HCT116 (cell line): ENCODE measurements at regions not wholly inside any gene's neighbourhood (a gene's known extent, or its start where the extent isn't known, plus 50 kb on each side); places are given as distances from the start of the nearest gene placed in this dataset.

Source experiments
- ATAC-seq: fragments of 200-7000 bp; cut with Tn5 transposase; 2 replicates; pipeline ENCODE4 v1.9.1; 2020; ENCODE audit warnings: mild to moderate bottlenecking, moderate library complexity
- BruUV-seq: library from RNA; stranded (reverse); fragments of 400-500 nt; replicated peaks from 2 replicates; lab custom pipeline; 2021; lab: Mats Ljungman, UMichigan
- CTCF ChIA-PET: fragments of 300-600 bp; sonication (Branson Sonifier 250); formaldehyde crosslinking; loops from one replicate; lab custom pipeline; 2021; ENCODE audit warnings: antibody characterized with exemption; lab: Charles Lee
- POLR2A ChIA-PET: fragments of 300-600, 350-600 bp; sonication (Branson Sonifier 250); formaldehyde crosslinking; loops from one replicate; lab custom pipeline; 2021; ENCODE audit warnings: antibody characterized with exemption; lab: Charles Lee
- RAD21 ChIA-PET, 2 experiments: fragments of 300-600 bp; sonication (Branson Sonifier 250); formaldehyde crosslinking; loops; one replicate each; lab custom pipeline; 2023; ENCODE audit warnings: low total read pairs in 2 of 2; ENCODE audit not compliant: uncharacterized antibody in 2 of 2, unreplicated experiment in 2 of 2, low non-redundant PET in 1 of 2; lab: Charles Lee
- DNase-seq: peaks from one replicate; pipeline ENCODE4 v3.0.0-alpha.2; 2010; ENCODE audit warnings: low read depth, low spot score
- H2AFZ ChIP-seq: fragments of 200-600 bp; shearing (Covaris generic), sonication (generic); 2 replicates; pipeline ENCODE4 v1.6.1; 2017; ENCODE audit warnings: low read depth, mixed run types, mixed read lengths, antibody characterized with exemption, low read length; ENCODE audit not compliant: poor library complexity, severe bottlenecking
- H3K27ac ChIP-seq: 2 replicates; pipeline ENCODE4 v1.5.1; 2012; ENCODE audit warnings: low read depth, low read length
- H3K27me3 ChIP-seq: fragments of 200-600 bp; sonication (generic); 2 replicates; pipeline ENCODE4 v1.6.1; 2016; ENCODE audit warnings: mixed run types, low read length, mixed read lengths; ENCODE audit not compliant: insufficient read depth
- H3K36me3 ChIP-seq, 2 experiments: fragments of 200-500 bp in 1 of 2; fragments of 200-600 bp in 1 of 2; sonication (Bioruptor generic) in 1 of 2; sonication (generic) in 1 of 2; 2 replicates each; pipeline versions ENCODE4 v1.5.1 to v1.6.1; 2014 to 2016; ENCODE audit warnings: low read length in 2 of 2, inconsistent platforms in 1 of 2, mixed read lengths in 1 of 2, mixed run types in 1 of 2; ENCODE audit not compliant: insufficient read depth in 2 of 2, control insufficient read depth in 1 of 2
- H3K4me1 ChIP-seq, 2 experiments: fragments of 200-600 bp in 1 of 2; sonication (generic) in 1 of 2; 2 replicates each; pipeline versions ENCODE4 v1.5.1 to v1.6.1; 2012 to 2017; ENCODE audit warnings: low read length in 2 of 2, inconsistent platforms in 1 of 2, mild to moderate bottlenecking in 1 of 2, mixed read lengths in 1 of 2, mixed run types in 1 of 2, moderate library complexity in 1 of 2; ENCODE audit not compliant: insufficient read depth in 2 of 2, control insufficient read depth in 1 of 2
- H3K4me2 ChIP-seq: fragments of 200-600 bp; sonication (generic); 2 replicates; pipeline ENCODE4 v1.6.1; 2017; ENCODE audit warnings: mixed run types, low read length, mixed read lengths
- H3K4me3 ChIP-seq, 2 experiments: fragments of 200-600 bp in 1 of 2; sonication (generic) in 1 of 2; replicated peaks in 1 of 2; 2 replicates each; pipeline ENCODE4 v1.5.1; 2011 to 2016; ENCODE audit warnings: low read length in 2 of 2, control low read depth in 1 of 2, low read depth in 1 of 2, mild to moderate bottlenecking in 1 of 2, mixed read lengths in 1 of 2, mixed run types in 1 of 2
- H3K79me2 ChIP-seq: fragments of 200-600 bp; sonication (generic); 2 replicates; pipeline ENCODE4 v1.6.1; 2017; ENCODE audit warnings: mild to moderate bottlenecking, mixed run types, low read length, moderate library complexity, mixed read lengths; ENCODE audit not compliant: insufficient read depth
- H3K9ac ChIP-seq: fragments of 200-600 bp; sonication (generic); 2 replicates; pipeline ENCODE4 v1.6.1; 2016; ENCODE audit warnings: low read length, mixed read lengths
- H3K9me2 ChIP-seq: fragments of 200-600 bp; sonication (generic), shearing (Covaris generic); 2 replicates; pipeline ENCODE4 v1.6.1; 2017; ENCODE audit warnings: mixed run types, mild to moderate bottlenecking, moderate library complexity; ENCODE audit not compliant: insufficient read depth
- H3K9me3 ChIP-seq, 2 experiments: fragments of 200-500 bp in 1 of 2; fragments of 200-600 bp in 1 of 2; sonication (Bioruptor generic) in 1 of 2; sonication (generic) in 1 of 2; 2 replicates each; pipeline ENCODE4 v1.6.1; 2014 to 2017; ENCODE audit warnings: low read length in 2 of 2, mixed read lengths in 2 of 2, inconsistent platforms in 1 of 2, low read depth in 1 of 2, mild to moderate bottlenecking in 1 of 2, mixed run types in 1 of 2, moderate library complexity in 1 of 2; ENCODE audit not compliant: control insufficient read depth in 1 of 2, insufficient read depth in 1 of 2
- H4K20me1 ChIP-seq: fragments of 200-600 bp; sonication (generic), shearing (Covaris generic); 2 replicates; pipeline ENCODE4 v1.6.1; 2017; ENCODE audit warnings: mixed run types, mild to moderate bottlenecking, moderate library complexity; ENCODE audit not compliant: insufficient read depth
- CBX3 ChIP-seq: IDR thresholded peaks from 2 replicates; pipeline ENCODE4 v1.6.1; 2012; ENCODE audit warnings: low read depth
- EZH2 ChIP-seq: fragments of 200-600 bp; sonication (generic); IDR thresholded peaks from 2 replicates; pipeline ENCODE4 v1.6.1; 2017; ENCODE audit warnings: antibody characterized with exemption, mixed run types
- EZH2phosphoT487 ChIP-seq: fragments of 200-600 bp; IDR thresholded peaks from 2 replicates; pipeline ENCODE4 v1.6.1; 2018; ENCODE audit warnings: antibody characterized with exemption, borderline replicate concordance
- JUND ChIP-seq: IDR thresholded peaks from 2 replicates; pipeline ENCODE4 v1.6.1; 2012
- POLR2A ChIP-seq: IDR thresholded peaks from 2 replicates; pipeline ENCODE4 v1.7.0; 2011; ENCODE audit warnings: borderline replicate concordance; ENCODE audit not compliant: insufficient read depth, insufficient read length; ENCODE audit errors: extremely low read depth
- POLR2AphosphoS5 ChIP-seq: IDR thresholded peaks from 2 replicates; pipeline ENCODE4 v1.6.1; 2011; ENCODE audit warnings: mild to moderate bottlenecking, low read depth, low read length, moderate library complexity
- REST ChIP-seq: IDR thresholded peaks from 2 replicates; pipeline ENCODE4 v1.6.1; 2012; ENCODE audit warnings: low read depth
- SIN3A ChIP-seq: IDR thresholded peaks from 2 replicates; pipeline ENCODE4 v1.6.1; 2012; ENCODE audit warnings: low read depth
- SP1 ChIP-seq: IDR thresholded peaks from 2 replicates; pipeline ENCODE4 v1.6.1; 2012; ENCODE audit warnings: low read depth
- SRF ChIP-seq: IDR thresholded peaks from 2 replicates; pipeline ENCODE4 v1.6.1; 2012; ENCODE audit warnings: low read depth
- TCF7L2 ChIP-seq: IDR thresholded peaks from 2 replicates; pipeline ENCODE4 v1.7.0; 2011; ENCODE audit warnings: borderline replicate concordance, inconsistent platforms; ENCODE audit not compliant: insufficient read depth, insufficient read length; ENCODE audit errors: extremely low read depth
- YY1 ChIP-seq: IDR thresholded peaks from 2 replicates; pipeline ENCODE4 v1.6.1; 2011; ENCODE audit warnings: low read length, low read depth, moderate library complexity, mild to moderate bottlenecking; ENCODE audit not compliant: insufficient replicate concordance; ENCODE audit errors: extremely low read depth
- ZFX ChIP-seq: fragments of 450-650 bp; IDR thresholded peaks from 2 replicates; pipeline ENCODE4 v1.6.1; 2017
- ZNF274 ChIP-seq: fragments of 200-500 bp; sonication (Bioruptor generic); IDR thresholded peaks from 2 replicates; pipeline ENCODE4 v1.6.1; 2014; ENCODE audit warnings: mild to moderate bottlenecking, low read depth, low read length, inconsistent platforms
- intact Hi-C: fragments of 100-400 bp; cut with micrococcal nuclease; formaldehyde crosslinking; loops from 2 replicates; pipeline ENCODE4 v1.10.0; 2022
- TF ChIP-seq, protein P1 (sequence below): IDR thresholded peaks from 2 replicates; pipeline ENCODE4 v1.6.1; 2012
- TF ChIP-seq, protein P2 (sequence below), 3 experiments: fragments of 200-600 bp in 1 of 3; sonication (generic) in 1 of 3; IDR thresholded peaks in 2 of 3; conservative IDR thresholded peaks in 1 of 3; 2 replicates each; pipeline ENCODE4 v1.5.1; 2012 to 2017; ENCODE audit warnings: low read depth in 2 of 3, low read length in 2 of 3, antibody characterized with exemption in 1 of 3, borderline replicate concordance in 1 of 3, control low read depth in 1 of 3, mild to moderate bottlenecking in 1 of 3, mixed read lengths in 1 of 3, mixed run types in 1 of 3, moderate library complexity in 1 of 3; ENCODE audit not compliant: insufficient read depth in 1 of 3
- TF ChIP-seq, protein P3 (sequence below): IDR thresholded peaks from 2 replicates; pipeline ENCODE4 v1.6.1; 2012

GRCh38 chr2:220057916-220058315, 430.5 kb downstream of the SLC4A3 start:
- Histone ChIP-seq H2AFZ (no peak overlapping the region), H4K20me1 (no peaks in the 10 kb centered on the region; the same call in 1 of the 2 replicates), H3K9me2 (no peaks in the 10 kb centered on the region), H3K79me2 (no peaks in the 10 kb centered on the region), H3K4me2 (no peak overlapping the region), H3K27ac (no peak overlapping the region), H3K4me3 (no peak overlapping the region), H3K9me3 (no peaks in the 10 kb centered on the region), H3K9ac (no peak overlapping the region), H3K27me3 (no peaks in the 10 kb centered on the region), H3K4me1 (no peaks in the 10 kb centered on the region), H3K36me3 (peaks cover 2 to 3% of the 10 kb centered on the region in 2 experiments; a peak in 2 of 4 replicates)
- intact Hi-C loops = no loop called here
- POLR2A ChIA-PET = no interaction called here
- no TSS peak for BruUV-seq
- CTCF ChIA-PET = no interaction called here
- DNase-seq (no peak), ATAC-seq (no peak)
- TF ChIP-seq JUND (no peak), ZFX (no peak), YY1 (no peak), POLR2A (no peak), SIN3A (no peak), REST (no peak), POLR2AphosphoS5 (no peak), TCF7L2 (no peak), EZH2 (no peak), EZH2phosphoT487 (no peak), ZNF274 (no peak), CBX3 (no peak), SP1 (no peak), SRF (no peak)
- TF ChIP-seq, protein P1, sequence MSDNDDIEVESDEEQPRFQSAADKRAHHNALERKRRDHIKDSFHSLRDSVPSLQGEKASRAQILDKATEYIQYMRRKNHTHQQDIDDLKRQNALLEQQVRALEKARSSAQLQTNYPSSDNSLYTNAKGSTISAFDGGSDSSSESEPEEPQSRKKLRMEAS = no peak
- TF ChIP-seq, protein P2, sequence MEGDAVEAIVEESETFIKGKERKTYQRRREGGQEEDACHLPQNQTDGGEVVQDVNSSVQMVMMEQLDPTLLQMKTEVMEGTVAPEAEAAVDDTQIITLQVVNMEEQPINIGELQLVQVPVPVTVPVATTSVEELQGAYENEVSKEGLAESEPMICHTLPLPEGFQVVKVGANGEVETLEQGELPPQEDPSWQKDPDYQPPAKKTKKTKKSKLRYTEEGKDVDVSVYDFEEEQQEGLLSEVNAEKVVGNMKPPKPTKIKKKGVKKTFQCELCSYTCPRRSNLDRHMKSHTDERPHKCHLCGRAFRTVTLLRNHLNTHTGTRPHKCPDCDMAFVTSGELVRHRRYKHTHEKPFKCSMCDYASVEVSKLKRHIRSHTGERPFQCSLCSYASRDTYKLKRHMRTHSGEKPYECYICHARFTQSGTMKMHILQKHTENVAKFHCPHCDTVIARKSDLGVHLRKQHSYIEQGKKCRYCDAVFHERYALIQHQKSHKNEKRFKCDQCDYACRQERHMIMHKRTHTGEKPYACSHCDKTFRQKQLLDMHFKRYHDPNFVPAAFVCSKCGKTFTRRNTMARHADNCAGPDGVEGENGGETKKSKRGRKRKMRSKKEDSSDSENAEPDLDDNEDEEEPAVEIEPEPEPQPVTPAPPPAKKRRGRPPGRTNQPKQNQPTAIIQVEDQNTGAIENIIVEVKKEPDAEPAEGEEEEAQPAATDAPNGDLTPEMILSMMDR (IDR thresholded peaks at IDR 0.05 in 2 of 3, conservative IDR thresholded peaks at IDR 0.05 in 1 of 3; ENCODE audit: borderline replicate concordance in 1 of 3, insufficient read depth in 1 of 3, low read depth in 2 of 3, low read length in 2 of 3) = no peak
- TF ChIP-seq, protein P3, sequence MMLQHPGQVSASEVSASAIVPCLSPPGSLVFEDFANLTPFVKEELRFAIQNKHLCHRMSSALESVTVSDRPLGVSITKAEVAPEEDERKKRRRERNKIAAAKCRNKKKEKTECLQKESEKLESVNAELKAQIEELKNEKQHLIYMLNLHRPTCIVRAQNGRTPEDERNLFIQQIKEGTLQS = no peak
- RAD21 ChIA-PET = no interaction called here
